ENCODE measurements at regions not wholly inside any gene's neighbourhood (a gene's known extent, or its start where the extent isn't known, plus 50 kb on each side); places are given as distances from the start of the nearest gene placed in this dataset.
"Not testable (repeated sequence)": the region's sequence is repeated elsewhere in the genome, so short reads cannot be mapped to it uniquely, and the experiment has no call there.

- DNase-seq, result no peak
Observed at GRCh38 chr6:125354649-125355048, 52.9 kb upstream of the HDDC2 start.

GRCh38 chr6:125356884-125357283 is 55.1 kb upstream of the HDDC2 start:
- no peak for DNase-seq

- DNase-seq, result no peak
Observed at GRCh38 chr6:125357515-125358256, 55.9 kb upstream of the HDDC2 start.

GRCh38 chr6:125358898-125359297 is 57.1 kb upstream of the HDDC2 start:
- DNase-seq, result no peak

- DNase-seq, result no peak
Observed at GRCh38 chr6:125361868-125362267, 60.1 kb upstream of the HDDC2 start.

GRCh38 chr6:125363039-125363823 is 61.5 kb upstream of the HDDC2 start:
- DNase-seq, result peak; percentile 72

GRCh38 chr6:125363824-125364165 is 62.0 kb upstream of the HDDC2 start:
- DNase-seq, result no peak

- DNase-seq, result no peak
Observed at GRCh38 chr6:125365230-125365629, 63.5 kb upstream of the HDDC2 start.

- DNase-seq, result no peak
Observed at GRCh38 chr6:125367036-125367782, 65.4 kb upstream of the HDDC2 start.

- no peak for DNase-seq
Observed at GRCh38 chr6:125370343-125370742, 68.6 kb upstream of the HDDC2 start.

- DNase-seq, result no peak
Observed at GRCh38 chr6:125375013-125375412, 73.2 kb upstream of the HDDC2 start.

GRCh38 chr6:125375821-125376220 is 74.1 kb upstream of the HDDC2 start:
- no peak for DNase-seq

GRCh38 chr6:125377621-125378020 is 75.9 kb upstream of the HDDC2 start:
- no peak for DNase-seq

- DNase-seq, result no peak
Observed at GRCh38 chr6:125379174-125379573, 77.4 kb upstream of the HDDC2 start.

GRCh38 chr6:125380474-125380873 is 78.7 kb upstream of the HDDC2 start:
- no peak for DNase-seq

GRCh38 chr6:125386337-125386736 is 84.6 kb upstream of the HDDC2 start:
- DNase-seq, result not testable (repeated sequence)

GRCh38 chr6:125392682-125393081 is 90.9 kb upstream of the HDDC2 start:
- no peak for DNase-seq

- DNase-seq, result no peak
Observed at GRCh38 chr6:125393449-125393858, 91.7 kb upstream of the HDDC2 start.

- no peak for DNase-seq
Observed at GRCh38 chr6:125406741-125407140, 105.0 kb upstream of the HDDC2 start.

GRCh38 chr6:125414507-125414906 is 112.7 kb upstream of the HDDC2 start:
- no peak for DNase-seq

GRCh38 chr6:125415913-125416312 is 114.1 kb upstream of the HDDC2 start:
- no peak for DNase-seq

GRCh38 chr6:125421836-125422235 is 120.1 kb upstream of the HDDC2 start:
- DNase-seq, result no peak

- DNase-seq, result no peak
Observed at GRCh38 chr6:125423047-125423446, 121.3 kb upstream of the HDDC2 start.

GRCh38 chr6:125431971-125432370 is 130.2 kb upstream of the HDDC2 start:
- DNase-seq, result no peak

Data from NCI-H774 (cell line).